ENCODE measurements at regions not wholly inside any gene's neighbourhood (a gene's known extent, or its start where the extent isn't known, plus 50 kb on each side); places are given as distances from the start of the nearest gene placed in this dataset.
"Not testable (repeated sequence)": the region's sequence is repeated elsewhere in the genome, so short reads cannot be mapped to it uniquely, and the experiment has no call there.

- no peaks in the 10 kb centered on the region for H3K4me1 ChIP-seq (ENCODE audit: insufficient read depth, low read length)
- no peaks in the 10 kb centered on the region for H3K27me3 ChIP-seq (ENCODE audit: control insufficient read depth in 1 of 2, insufficient read depth in 2 of 2, low read length in 2 of 2)
- no peaks in the 10 kb centered on the region for H3K9me3 ChIP-seq (ENCODE audit: low read length)
- no peak overlapping the region for H3K4me3 ChIP-seq (ENCODE audit: low read depth in 1 of 2, low read length in 2 of 2)
- H3K27ac ChIP-seq (ENCODE audit: low read depth, low read length): no peak overlapping the region
- H3K9ac ChIP-seq (ENCODE audit: low read length): no peak overlapping the region
- no peaks in the 10 kb centered on the region for H3K36me3 ChIP-seq (ENCODE audit: insufficient read depth, low read length)
Observed at GRCh38 chr12:25883026-25883916, 75.2 kb upstream of the RASSF8 start.

- no peaks in the 10 kb centered on the region for H3K9me3 ChIP-seq (ENCODE audit: low read length)
- H3K4me1 ChIP-seq (ENCODE audit: insufficient read depth, low read length): no peaks in the 10 kb centered on the region
- H3K27ac ChIP-seq (ENCODE audit: low read depth, low read length): no peak overlapping the region
- H3K36me3 ChIP-seq (ENCODE audit: insufficient read depth, low read length): no peaks in the 10 kb centered on the region
- no peak overlapping the region for H3K9ac ChIP-seq (ENCODE audit: low read length)
- no peaks in the 10 kb centered on the region for H3K27me3 ChIP-seq (ENCODE audit: control insufficient read depth in 1 of 2, insufficient read depth in 2 of 2, low read length in 2 of 2)
- H3K4me3 ChIP-seq (ENCODE audit: low read depth in 1 of 2, low read length in 2 of 2): no peak overlapping the region
Observed at GRCh38 chr12:25884024-25884919, 74.2 kb upstream of the RASSF8 start.

GRCh38 chr12:25884920-25885234 is 73.6 kb upstream of the RASSF8 start:
- H3K36me3 ChIP-seq (ENCODE audit: insufficient read depth, low read length): no peaks in the 10 kb centered on the region
- no peaks in the 10 kb centered on the region for H3K4me1 ChIP-seq (ENCODE audit: insufficient read depth, low read length)
- no peak overlapping the region for H3K4me3 ChIP-seq (ENCODE audit: low read depth in 1 of 2, low read length in 2 of 2)
- H3K9ac ChIP-seq (ENCODE audit: low read length): no peak overlapping the region
- no peaks in the 10 kb centered on the region for H3K9me3 ChIP-seq (ENCODE audit: low read length)
- H3K27me3 ChIP-seq (ENCODE audit: control insufficient read depth in 1 of 2, insufficient read depth in 2 of 2, low read length in 2 of 2): no peaks in the 10 kb centered on the region
- H3K27ac ChIP-seq (ENCODE audit: low read depth, low read length): no peak overlapping the region

- Histone ChIP-seq H3K9me3 (ENCODE audit: low read length) (no peaks in the 10 kb centered on the region), H3K4me3 (ENCODE audit: low read depth in 1 of 2, low read length in 2 of 2) (no peak overlapping the region), H3K4me1 (ENCODE audit: insufficient read depth, low read length) (no peaks in the 10 kb centered on the region), H3K27me3 (ENCODE audit: control insufficient read depth in 1 of 2, insufficient read depth in 2 of 2, low read length in 2 of 2) (no peaks in the 10 kb centered on the region), H3K9ac (ENCODE audit: low read length) (no peak overlapping the region), H3K36me3 (ENCODE audit: insufficient read depth, low read length) (no peaks in the 10 kb centered on the region), H3K27ac (ENCODE audit: low read depth, low read length) (no peak overlapping the region)
Observed at GRCh38 chr12:25886396-25886795, 72.1 kb upstream of the RASSF8 start.

- no peaks in the 10 kb centered on the region for H3K27me3 ChIP-seq (ENCODE audit: control insufficient read depth in 1 of 2, insufficient read depth in 2 of 2, low read length in 2 of 2)
- no peaks in the 10 kb centered on the region for H3K9me3 ChIP-seq (ENCODE audit: low read length)
- no peak overlapping the region for H3K27ac ChIP-seq (ENCODE audit: low read depth, low read length)
- no peaks in the 10 kb centered on the region for H3K36me3 ChIP-seq (ENCODE audit: insufficient read depth, low read length)
- H3K9ac ChIP-seq (ENCODE audit: low read length): no peak overlapping the region
- H3K4me3 ChIP-seq (ENCODE audit: low read depth in 1 of 2, low read length in 2 of 2): no peak overlapping the region
- no peaks in the 10 kb centered on the region for H3K4me1 ChIP-seq (ENCODE audit: insufficient read depth, low read length)
Observed at GRCh38 chr12:25887367-25887766, 71.1 kb upstream of the RASSF8 start.

- H3K4me1 ChIP-seq (ENCODE audit: insufficient read depth, low read length): no peaks in the 10 kb centered on the region
- H3K9me3 ChIP-seq (ENCODE audit: low read length): no peaks in the 10 kb centered on the region
- no peak overlapping the region for H3K9ac ChIP-seq (ENCODE audit: low read length)
- H3K4me3 ChIP-seq (ENCODE audit: low read depth in 1 of 2, low read length in 2 of 2): no peak overlapping the region
- H3K27ac ChIP-seq (ENCODE audit: low read depth, low read length): no peak overlapping the region
- no peaks in the 10 kb centered on the region for H3K27me3 ChIP-seq (ENCODE audit: control insufficient read depth in 1 of 2, insufficient read depth in 2 of 2, low read length in 2 of 2)
- H3K36me3 ChIP-seq (ENCODE audit: insufficient read depth, low read length): no peaks in the 10 kb centered on the region
Observed at GRCh38 chr12:25889185-25889584, 69.3 kb upstream of the RASSF8 start.

- not testable (repeated sequence) for H3K4me3 ChIP-seq (ENCODE audit: low read depth in 1 of 2, low read length in 2 of 2); H3K4me1 ChIP-seq (ENCODE audit: insufficient read depth, low read length); H3K9ac ChIP-seq (ENCODE audit: low read length); H3K36me3 ChIP-seq (ENCODE audit: insufficient read depth, low read length); H3K27ac ChIP-seq (ENCODE audit: low read depth, low read length); H3K27me3 ChIP-seq (ENCODE audit: control insufficient read depth in 1 of 2, insufficient read depth in 2 of 2, low read length in 2 of 2); H3K9me3 ChIP-seq (ENCODE audit: low read length)
Observed at GRCh38 chr12:25891095-25891494, 67.4 kb upstream of the RASSF8 start.

- no peak overlapping the region for H3K4me3 ChIP-seq (ENCODE audit: low read depth in 1 of 2, low read length in 2 of 2)
- no peak overlapping the region for H3K27ac ChIP-seq (ENCODE audit: low read depth, low read length)
- H3K9me3 ChIP-seq (ENCODE audit: low read length): no peaks in the 10 kb centered on the region
- H3K9ac ChIP-seq (ENCODE audit: low read length): no peak overlapping the region
- H3K27me3 ChIP-seq (ENCODE audit: control insufficient read depth in 1 of 2, insufficient read depth in 2 of 2, low read length in 2 of 2): no peaks in the 10 kb centered on the region
- no peaks in the 10 kb centered on the region for H3K4me1 ChIP-seq (ENCODE audit: insufficient read depth, low read length)
- no peaks in the 10 kb centered on the region for H3K36me3 ChIP-seq (ENCODE audit: insufficient read depth, low read length)
Observed at GRCh38 chr12:25894759-25895158, 63.7 kb upstream of the RASSF8 start.

- Histone ChIP-seq H3K9me3 (ENCODE audit: low read length) (no peaks in the 10 kb centered on the region), H3K36me3 (ENCODE audit: insufficient read depth, low read length) (no peaks in the 10 kb centered on the region), H3K27ac (ENCODE audit: low read depth, low read length) (no peak overlapping the region), H3K4me3 (ENCODE audit: low read depth in 1 of 2, low read length in 2 of 2) (no peak overlapping the region), H3K27me3 (ENCODE audit: control insufficient read depth in 1 of 2, insufficient read depth in 2 of 2, low read length in 2 of 2) (no peaks in the 10 kb centered on the region), H3K4me1 (ENCODE audit: insufficient read depth, low read length) (no peaks in the 10 kb centered on the region), H3K9ac (ENCODE audit: low read length) (no peak overlapping the region)
Observed at GRCh38 chr12:25896981-25897380, 61.5 kb upstream of the RASSF8 start.

GRCh38 chr12:25903603-25904245 is 54.8 kb upstream of the RASSF8 start:
- Histone ChIP-seq H3K9ac (ENCODE audit: low read length) (no peak overlapping the region), H3K4me1 (ENCODE audit: insufficient read depth, low read length) (no peaks in the 10 kb centered on the region), H3K36me3 (ENCODE audit: insufficient read depth, low read length) (no peaks in the 10 kb centered on the region), H3K4me3 (ENCODE audit: low read depth in 1 of 2, low read length in 2 of 2) (no peak overlapping the region), H3K9me3 (ENCODE audit: low read length) (no peaks in the 10 kb centered on the region), H3K27ac (ENCODE audit: low read depth, low read length) (no peak overlapping the region), H3K27me3 (ENCODE audit: control insufficient read depth in 1 of 2, insufficient read depth in 2 of 2, low read length in 2 of 2) (no peaks in the 10 kb centered on the region)

GRCh38 chr12:25904442-25904841 is 54.0 kb upstream of the RASSF8 start:
- no peaks in the 10 kb centered on the region for H3K9me3 ChIP-seq (ENCODE audit: low read length)
- no peaks in the 10 kb centered on the region for H3K27me3 ChIP-seq (ENCODE audit: control insufficient read depth in 1 of 2, insufficient read depth in 2 of 2, low read length in 2 of 2)
- H3K4me3 ChIP-seq (ENCODE audit: low read depth in 1 of 2, low read length in 2 of 2): no peak overlapping the region
- no peak overlapping the region for H3K27ac ChIP-seq (ENCODE audit: low read depth, low read length)
- H3K9ac ChIP-seq (ENCODE audit: low read length): no peak overlapping the region
- no peaks in the 10 kb centered on the region for H3K36me3 ChIP-seq (ENCODE audit: insufficient read depth, low read length)
- H3K4me1 ChIP-seq (ENCODE audit: insufficient read depth, low read length): no peaks in the 10 kb centered on the region

Measured in muscle layer of colon (tissue), 2 donors.